GM12892 (cell line): ENCODE measurements at regions not wholly inside any gene's neighbourhood (a gene's known extent, or its start where the extent isn't known, plus 50 kb on each side); places are given as distances from the start of the nearest gene placed in this dataset.
"Not testable (repeated sequence)": the region's sequence is repeated elsewhere in the genome, so short reads cannot be mapped to it uniquely, and the experiment has no call there.

ENCODE experiments used
- DNase-seq: peaks from one replicate; pipeline ENCODE4 v3.0.0; 2011; ENCODE audit not compliant: insufficient read length
- FAIRE-seq: peaks from 2 replicates; lab custom pipeline; 2011; peaks lifted over from hg19 to GRCh38; lab: Jason Lieb, UNC
- POLR2A ChIP-seq: IDR thresholded peaks from 2 replicates; pipeline ENCODE4 v1.6.1; 2011; ENCODE audit warnings: low read depth, low read length, control low read depth
- POLR2AphosphoS5 ChIP-seq: IDR thresholded peaks from 2 replicates; pipeline ENCODE4 v1.6.1; 2011; ENCODE audit warnings: low read depth, low read length, control low read depth
- TAF1 ChIP-seq: IDR thresholded peaks from 2 replicates; pipeline ENCODE4 v1.6.1; 2011; ENCODE audit warnings: low read depth, mild to moderate bottlenecking, control low read depth, low read length, borderline replicate concordance

DNA sequence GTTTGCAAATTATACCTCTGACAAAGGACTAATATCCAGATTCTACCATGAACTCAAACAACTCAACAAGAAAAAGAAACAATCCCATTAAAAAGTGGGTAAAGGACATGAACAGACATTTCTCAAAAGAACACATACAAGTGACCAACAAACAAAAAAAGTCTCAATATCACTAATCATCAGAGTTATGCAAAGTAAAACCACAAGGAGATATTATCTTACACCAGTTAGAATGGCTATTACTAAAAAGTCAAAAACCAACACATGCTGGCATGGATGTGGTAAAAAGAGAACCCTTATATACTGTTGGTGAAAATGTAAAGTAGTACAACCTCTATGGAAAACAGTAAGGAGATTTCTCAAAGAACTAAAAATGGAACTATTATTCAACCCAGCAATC, 234.4 kb downstream of the NKX6-1 start:
- FAIRE-seq = no peak
- no peak for DNase-seq
- TF ChIP-seq POLR2AphosphoS5 (no peak), POLR2A (no peak), TAF1 (no peak)

DNA sequence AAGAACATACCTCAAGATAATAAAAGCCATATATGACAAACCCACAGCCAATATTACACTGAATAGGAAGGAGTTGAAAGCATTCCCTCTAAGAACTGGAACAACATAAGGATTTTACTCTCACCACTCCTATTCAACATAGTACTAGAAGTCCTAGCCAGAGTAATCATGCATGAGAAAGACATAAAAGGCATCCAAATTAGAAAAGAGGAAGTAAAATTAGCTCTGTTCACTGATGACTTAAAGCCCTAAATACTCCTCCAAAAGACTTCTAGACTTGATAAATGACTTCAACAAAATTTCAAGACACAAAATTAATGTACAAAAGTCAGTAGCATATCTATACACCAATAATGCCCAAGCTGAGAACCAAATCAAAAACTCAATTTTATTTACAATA, 235.7 kb downstream of the NKX6-1 start:
- DNase-seq = no peak
- FAIRE-seq = no peak
- TF ChIP-seq TAF1 (no peak), POLR2AphosphoS5 (no peak)

DNA sequence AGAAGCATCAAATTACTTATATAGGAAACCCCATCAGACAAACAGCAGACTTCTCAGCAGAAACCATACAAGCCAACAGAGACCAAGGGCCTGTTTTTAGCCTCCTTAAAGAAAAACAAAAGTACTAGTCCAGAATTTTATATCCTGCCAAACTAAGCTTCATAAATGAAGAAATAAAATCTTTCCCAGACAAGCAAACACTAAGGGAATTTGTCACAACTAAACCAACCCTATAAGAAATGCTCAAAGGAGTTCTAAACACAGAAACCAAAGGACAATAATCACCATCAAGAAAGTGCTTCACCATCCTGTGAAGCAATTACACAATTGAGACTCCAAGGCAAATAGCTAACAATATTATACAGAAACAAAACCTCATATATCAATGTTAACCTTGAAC, 238.6 kb downstream of the NKX6-1 start:
- no peak for FAIRE-seq
- TF ChIP-seq POLR2AphosphoS5 (no peak), POLR2A (no peak), TAF1 (no peak)

DNA sequence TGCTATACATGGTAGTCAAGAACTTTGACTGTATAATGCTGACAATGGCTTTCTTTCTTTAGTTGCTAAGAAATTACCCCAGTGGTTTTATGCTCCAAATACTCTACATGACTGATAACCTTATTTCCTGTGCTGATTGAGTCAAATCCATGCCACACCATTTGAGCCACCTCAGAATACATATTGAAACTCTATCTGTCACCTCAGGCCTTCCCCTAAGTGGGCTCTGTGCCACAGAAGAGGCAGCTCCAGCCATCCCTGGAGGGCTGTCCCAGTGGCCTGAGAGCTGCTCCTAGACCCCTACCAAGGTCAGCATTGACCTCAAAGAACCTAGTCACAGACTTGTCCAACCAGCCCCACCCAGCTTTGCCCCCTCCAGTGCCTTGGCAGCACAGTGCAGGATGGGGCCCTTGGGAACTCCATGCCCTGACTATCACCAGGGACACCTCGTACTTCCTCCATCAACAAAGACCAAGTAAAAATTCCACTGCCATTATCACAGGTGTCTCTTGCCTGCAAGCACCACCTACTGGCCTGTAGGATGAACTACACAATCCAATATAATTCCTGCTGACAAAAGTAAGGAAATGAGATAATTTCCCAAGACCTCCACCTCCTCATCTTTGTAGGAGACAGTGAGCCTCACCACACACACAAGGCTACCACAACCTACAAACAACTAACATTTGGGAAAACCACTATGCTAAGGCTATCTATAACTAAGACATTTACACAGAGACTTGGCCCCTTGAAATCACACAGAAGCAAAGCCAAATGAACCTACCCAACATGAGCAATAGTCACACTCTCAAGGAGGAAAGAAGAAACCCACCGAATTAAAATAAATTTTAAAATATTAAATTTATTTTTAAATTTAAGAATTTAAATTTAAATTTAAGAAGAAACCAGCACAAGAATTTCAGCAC, 239.9 kb downstream of the NKX6-1 start:
- DNase-seq = no peak

More for the DNA sequence above, 238.6 kb downstream of the NKX6-1 start:
- DNase-seq = no peak

DNA sequence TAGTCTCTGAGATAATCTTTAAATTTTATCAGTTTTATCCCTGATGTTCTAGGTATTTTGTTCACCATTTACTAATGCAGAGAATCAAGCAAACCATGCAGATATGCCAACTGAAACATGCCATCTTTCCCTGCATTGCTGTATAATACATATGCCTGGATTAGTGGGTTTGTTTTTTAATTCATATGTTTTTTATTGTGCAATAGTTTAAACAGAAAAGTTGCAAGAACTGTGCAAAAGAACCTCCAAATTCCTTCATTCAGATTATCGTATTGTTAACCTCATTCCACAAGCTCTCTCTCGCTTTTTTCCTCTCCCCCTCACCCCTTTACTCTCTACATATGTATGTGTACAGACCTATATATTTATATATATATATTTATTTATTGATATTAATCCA, 244.6 kb downstream of the NKX6-1 start:
- FAIRE-seq = no peak
- DNase-seq = no peak
- no peak for TF ChIP-seq POLR2A
- TF ChIP-seq TAF1 = no peak
- TF ChIP-seq POLR2AphosphoS5 = no peak

More for the DNA sequence above, 239.9 kb downstream of the NKX6-1 start:
- TF ChIP-seq TAF1 (no peak), POLR2AphosphoS5 (no peak), POLR2A (no peak)
- FAIRE-seq = no peak

DNA sequence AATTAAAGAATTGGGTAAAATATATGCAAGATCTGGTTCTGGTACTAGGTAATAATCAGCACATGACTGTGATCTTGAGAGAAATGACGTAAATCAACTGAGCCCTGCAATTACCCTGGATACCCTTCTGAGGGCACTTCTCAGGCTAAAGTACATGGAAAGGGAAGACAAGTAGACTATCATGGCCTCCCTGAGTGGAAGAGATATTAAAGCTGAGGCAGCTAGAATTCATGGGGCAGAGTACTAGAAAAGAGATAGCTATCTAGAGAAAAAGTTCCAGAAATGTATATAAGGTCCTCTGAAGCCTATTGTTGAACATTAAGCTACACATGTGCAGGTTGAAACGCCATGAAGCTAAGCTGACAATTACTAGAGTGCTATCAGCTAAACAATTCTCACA, 249.6 kb downstream of the NKX6-1 start:
- FAIRE-seq (no peak), DNase-seq (no peak)
- TF ChIP-seq TAF1 = no peak

DNA sequence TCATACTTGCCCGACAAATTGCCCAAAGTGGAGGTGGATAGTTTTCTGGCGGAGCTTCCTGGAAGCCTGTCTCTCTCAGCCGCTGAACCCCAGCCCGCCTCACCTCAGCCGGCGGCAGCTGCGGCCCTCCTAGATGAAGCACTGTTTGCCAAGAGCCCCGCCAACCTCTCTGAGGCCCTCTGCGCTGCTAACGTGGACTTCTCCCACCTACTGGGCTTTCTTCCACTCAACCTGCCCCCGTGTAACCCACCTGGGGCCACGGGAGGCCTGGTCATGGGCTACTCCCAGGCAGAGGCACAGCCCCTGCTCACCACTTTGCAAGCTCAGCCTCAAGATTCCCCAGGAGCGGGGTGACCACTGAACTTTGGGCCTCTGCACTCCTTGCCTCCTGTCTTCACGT, 254.1 kb downstream of the NKX6-1 start:
- FAIRE-seq, DNase-seq: not testable (repeated sequence)

DNA sequence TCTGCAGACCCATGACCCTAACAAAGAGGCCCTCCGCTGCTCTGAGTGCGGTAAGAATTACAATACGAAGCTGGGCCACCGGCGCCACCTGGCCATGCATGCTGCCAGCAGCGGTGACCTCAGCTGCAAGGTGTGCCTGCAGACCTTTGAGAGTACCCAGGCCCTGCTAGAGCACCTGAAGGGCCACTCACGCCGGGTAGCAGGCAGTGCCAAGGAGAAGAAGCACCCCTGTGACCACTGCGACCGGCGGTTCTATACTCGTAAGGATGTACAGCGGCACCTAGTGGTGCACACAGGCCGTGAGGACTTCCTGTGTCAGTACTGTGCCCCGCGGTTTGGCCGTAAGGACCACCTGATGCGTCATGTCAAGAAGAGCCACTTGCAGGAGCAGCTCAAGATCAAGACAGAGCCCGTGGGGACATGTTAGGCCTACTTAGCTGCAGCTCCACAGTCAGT, 254.7 kb downstream of the NKX6-1 start:
- not testable (repeated sequence) for DNase-seq, FAIRE-seq

DNA sequence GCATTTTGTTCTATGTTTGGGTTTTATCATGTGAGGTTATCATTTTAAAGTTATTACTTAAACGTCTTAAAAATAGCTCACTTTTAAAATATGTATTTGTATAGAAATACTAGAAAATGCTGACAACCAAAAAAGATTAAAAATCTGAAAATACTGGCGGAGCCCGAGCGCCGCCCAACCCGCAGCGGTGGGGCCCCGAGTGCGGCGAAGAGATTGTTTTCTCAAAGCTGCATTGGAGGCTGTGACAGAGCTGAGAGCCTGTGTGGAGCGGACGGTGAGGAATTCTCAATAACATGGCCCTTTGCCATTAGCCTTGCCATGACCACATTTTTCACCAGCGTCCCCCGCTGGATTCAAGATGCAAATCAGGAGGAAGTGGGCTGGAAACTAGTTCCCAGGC, 255.4 kb downstream of the NKX6-1 start:
- DNase-seq (no peak), FAIRE-seq (no peak)
- TF ChIP-seq TAF1 = no peak
- no peak for TF ChIP-seq POLR2A
- TF ChIP-seq POLR2AphosphoS5 = no peak

DNA sequence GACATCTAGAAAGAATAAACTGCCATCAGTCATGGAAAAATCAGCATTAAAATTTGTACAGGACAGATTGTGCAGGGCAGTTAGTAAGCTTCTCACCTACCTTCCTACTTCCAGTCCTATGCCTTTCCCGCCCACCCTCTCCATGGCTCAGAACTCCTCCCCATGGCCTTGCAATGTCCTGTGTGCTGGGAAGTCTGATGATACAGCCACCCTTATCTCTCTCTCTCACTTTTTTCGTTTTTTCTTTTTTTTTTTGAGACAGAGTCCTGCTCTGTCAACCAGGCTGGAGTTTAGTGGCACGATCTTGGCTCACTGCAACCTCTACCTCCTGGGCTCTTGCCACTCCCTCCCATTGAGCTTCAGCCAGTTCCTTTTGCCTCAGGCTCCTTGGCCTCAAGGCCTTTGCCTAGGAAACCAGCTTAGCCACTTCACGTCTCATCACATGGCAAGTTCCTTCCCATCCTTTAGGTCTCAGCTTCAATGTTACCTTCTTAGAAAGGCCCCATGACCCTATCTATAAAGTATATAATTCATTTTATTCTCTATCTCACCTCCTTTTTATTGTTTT, 259.7 kb downstream of the NKX6-1 start:
- no peak for DNase-seq
- no peak for TF ChIP-seq POLR2A
- TF ChIP-seq TAF1 = no peak
- no peak for TF ChIP-seq POLR2AphosphoS5

DNA sequence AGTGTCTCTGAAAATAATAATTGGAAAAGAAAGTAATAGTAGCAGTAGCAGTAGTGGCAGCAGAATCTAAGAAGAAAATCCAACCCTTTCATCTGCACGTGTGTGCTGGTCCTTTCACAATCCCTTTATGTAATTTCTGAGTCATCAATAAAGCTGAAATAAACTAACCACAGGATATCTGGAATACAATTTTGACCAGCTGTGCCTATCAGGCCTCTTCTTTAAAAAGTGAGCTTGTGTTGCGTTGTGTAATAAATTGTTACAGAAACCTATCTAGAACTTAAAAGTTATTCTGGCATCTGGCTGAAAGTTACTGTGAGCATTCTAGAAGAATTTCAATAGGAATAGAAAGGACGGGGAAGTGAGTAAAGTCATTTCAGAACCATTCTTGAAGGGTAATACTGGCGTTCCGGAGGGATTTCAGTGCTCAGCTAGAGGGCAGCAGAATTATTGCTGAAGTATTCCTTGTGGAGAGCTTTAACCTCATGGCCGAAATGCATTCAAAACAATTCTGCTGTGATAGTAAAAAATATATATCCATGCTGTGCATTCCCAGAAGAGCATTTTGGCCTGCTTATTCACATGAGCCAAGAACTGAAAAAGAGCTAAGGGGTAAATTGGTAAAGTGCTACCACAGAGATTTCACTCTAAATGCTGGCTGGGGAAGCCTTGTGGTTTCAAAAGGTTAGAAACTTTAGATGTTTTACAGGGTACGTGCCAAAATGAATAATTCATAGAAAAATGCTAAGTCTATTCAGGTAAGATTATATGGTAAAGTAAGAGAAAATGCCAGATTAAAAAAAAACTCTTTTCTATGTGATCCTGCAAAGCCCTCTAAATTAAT, 260.6 kb downstream of the NKX6-1 start:
- no peak for FAIRE-seq
- no peak for DNase-seq

More for the DNA sequence above, 259.7 kb downstream of the NKX6-1 start:
- FAIRE-seq = no peak

More for the DNA sequence above, 260.6 kb downstream of the NKX6-1 start:
- no peak for TF ChIP-seq TAF1
- TF ChIP-seq POLR2AphosphoS5 = no peak
- TF ChIP-seq POLR2A = no peak
